Epithelial cell of proximal tubule (primary cell): ENCODE measurements at regions not wholly inside any gene's neighbourhood (a gene's known extent, or its start where the extent isn't known, plus 50 kb on each side); places are given as distances from the start of the nearest gene placed in this dataset.
A peak's percentile ranks its signal among the peaks of the same experiment; 100 is the strongest.

Source experiments
- DNase-seq: peaks from one replicate; pipeline ENCODE4 v3.0.0-alpha.2; 2011; ENCODE audit warnings: low read depth
- H3K4me3 ChIP-seq: 2 replicates; pipeline ENCODE4 v1.5.1; 2011; ENCODE audit warnings: low read depth, mild to moderate bottlenecking, low read length
- CTCF ChIP-seq: conservative IDR thresholded peaks from 2 replicates; pipeline ENCODE4 v1.5.1; 2012; ENCODE audit warnings: low read depth, mild to moderate bottlenecking, low read length

- DNase-seq = no peak
- H3K4me3 ChIP-seq = no peak overlapping the region
- TF ChIP-seq CTCF = no peak
Observed at GRCh38 chr1:67517046-67517445, 86.8 kb upstream of the SERBP1 start.

- TF ChIP-seq CTCF = no peak
- no peak overlapping the region for H3K4me3 ChIP-seq
- peak; percentile 85 for DNase-seq
Observed at GRCh38 chr1:67522001-67522441, 91.8 kb upstream of the SERBP1 start.

- TF ChIP-seq CTCF = no peak
- H3K4me3 ChIP-seq = no peak overlapping the region
- DNase-seq = no peak
Observed at GRCh38 chr1:67522793-67523192, 92.6 kb upstream of the SERBP1 start.

GRCh38 chr1:67524143-67525052, 94.2 kb upstream of the SERBP1 start:
- DNase-seq = no peak
- H3K4me3 ChIP-seq = no peak overlapping the region
- TF ChIP-seq CTCF = peak; percentile 60

- DNase-seq = no peak
- H3K4me3 ChIP-seq = no peak overlapping the region
- no peak for TF ChIP-seq CTCF
Observed at GRCh38 chr1:67525053-67525760, 95.0 kb upstream of the SERBP1 start.

- no peak overlapping the region for H3K4me3 ChIP-seq
- no peak for DNase-seq
- TF ChIP-seq CTCF = no peak
Observed at GRCh38 chr1:67528141-67528540, 97.9 kb upstream of the SERBP1 start.
